Left lung (tissue), 4 donors: ENCODE measurements at regions not wholly inside any gene's neighbourhood (a gene's known extent, or its start where the extent isn't known, plus 50 kb on each side); places are given as distances from the start of the nearest gene placed in this dataset.

Source experiments
- ATAC-seq: fragments of 200-7000 bp; cut with Tn5 transposase; one replicate; pipeline ENCODE4 v1.9.1; 2020; ENCODE audit warnings: moderate library complexity
- DNase-seq, 4 donors: peaks; one replicate each; pipeline ENCODE4 v3.0.0-alpha.2; 2013 to 2020
- H3K27ac ChIP-seq, 2 donors: fragments of 200-600 bp; sonication (generic) in 1 of 2; one replicate each; pipeline versions ENCODE4 v1.5.0 to v1.8.0; 2020 to 2021
- H3K27me3 ChIP-seq, 2 donors: fragments of 200-600 bp; sonication (generic) in 1 of 2; one replicate each; pipeline versions ENCODE4 v1.5.0 to v1.8.0; 2020 to 2021
- H3K36me3 ChIP-seq, 2 donors: fragments of 200-600 bp; sonication (generic) in 1 of 2; one replicate each; pipeline versions ENCODE4 v1.5.0 to v1.8.0; 2020 to 2021
- H3K4me1 ChIP-seq, 2 donors: fragments of 200-600 bp; one replicate each; pipeline ENCODE4 v1.8.0; 2021
- H3K4me3 ChIP-seq, 2 donors: fragments of 200-600 bp; sonication (generic) in 1 of 2; one replicate each; pipeline versions ENCODE4 v1.5.0 to v1.8.0; 2020 to 2021; ENCODE audit warnings: mild to moderate bottlenecking in 1 of 2
- H3K9me3 ChIP-seq, 2 donors: fragments of 200-600 bp; sonication (generic) in 1 of 2; one replicate each; pipeline versions ENCODE4 v1.5.0 to v1.8.0; 2020 to 2021
- CTCF ChIP-seq, 2 donors: fragments of 200-600 bp; sonication (generic) in 1 of 2; IDR thresholded peaks; one replicate each; pipeline versions ENCODE4 v1.5.0 to v1.8.0; 2021; ENCODE audit warnings: antibody characterized with exemption in 2 of 2
- intact Hi-C, 2 donors: fragments of 100-400 bp; cut with DNase I; formaldehyde crosslinking; loops; one replicate each; pipeline versions ENCODE4 v1.11.2 to v1.14.2; 2022
- donor health status: DM: no; HTN: yes; CAD: no.
- donor health status: DM: no; HTN: no; CAD: no.

GRCh38 chr6:47371870-47372255, 62.2 kb upstream of the TNFRSF21 start:
- Histone ChIP-seq H3K4me3 (no peak overlapping the region), H3K27me3 (no peaks in the 10 kb centered on the region), H3K27ac (no peak overlapping the region), H3K9me3 (no peaks in the 10 kb centered on the region), H3K36me3 (no peaks in the 10 kb centered on the region), H3K4me1 (no peaks in the 10 kb centered on the region)
- TF ChIP-seq CTCF (IDR thresholded peaks at IDR 0.05), result no peak
- intact Hi-C loops, result no loop called here
- DNase-seq, result no peak
- no peak for ATAC-seq

- H3K9me3 ChIP-seq, result no peaks in the 10 kb centered on the region
- no peaks in the 10 kb centered on the region for H3K27me3 ChIP-seq
- no peaks in the 10 kb centered on the region for H3K36me3 ChIP-seq
- no peaks in the 10 kb centered on the region for H3K4me1 ChIP-seq
- no peak overlapping the region for H3K4me3 ChIP-seq
- no peak for ATAC-seq
- no peak for TF ChIP-seq CTCF (IDR thresholded peaks at IDR 0.05)
- DNase-seq, result no peak
- intact Hi-C loops, result no loop called here
- H3K27ac ChIP-seq, result no peak overlapping the region
These were observed 62.6 kb upstream of the TNFRSF21 start for GRCh38 chr6:47372318-47372717.

GRCh38 chr6:47375426-47375825, 65.7 kb upstream of the TNFRSF21 start:
- H3K4me1 ChIP-seq, result no peaks in the 10 kb centered on the region
- H3K36me3 ChIP-seq, result no peaks in the 10 kb centered on the region
- intact Hi-C loops, result no loop called here
- ATAC-seq, result no peak
- no peaks in the 10 kb centered on the region for H3K27me3 ChIP-seq
- no peak overlapping the region for H3K27ac ChIP-seq
- H3K4me3 ChIP-seq, result no peak overlapping the region
- no peak for DNase-seq
- no peaks in the 10 kb centered on the region for H3K9me3 ChIP-seq
- TF ChIP-seq CTCF (IDR thresholded peaks at IDR 0.05), result no peak

GRCh38 chr6:47376930-47377329, 67.2 kb upstream of the TNFRSF21 start:
- Histone ChIP-seq H3K4me1 (no peaks in the 10 kb centered on the region), H3K27ac (no peak overlapping the region), H3K36me3 (no peaks in the 10 kb centered on the region), H3K9me3 (no peaks in the 10 kb centered on the region), H3K27me3 (no peaks in the 10 kb centered on the region), H3K4me3 (no peak overlapping the region)
- ATAC-seq (no peak), DNase-seq (no peak)
- no peak for TF ChIP-seq CTCF (IDR thresholded peaks at IDR 0.05)
- intact Hi-C loops, result no loop called here

- H3K27me3 ChIP-seq, result no peaks in the 10 kb centered on the region
- no peaks in the 10 kb centered on the region for H3K36me3 ChIP-seq
- no peak for ATAC-seq
- H3K27ac ChIP-seq, result no peak overlapping the region
- H3K9me3 ChIP-seq, result no peaks in the 10 kb centered on the region
- DNase-seq, result no peak
- TF ChIP-seq CTCF (IDR thresholded peaks at IDR 0.05), result no peak
- no peaks in the 10 kb centered on the region for H3K4me1 ChIP-seq
- intact Hi-C loops, result no loop called here
- no peak overlapping the region for H3K4me3 ChIP-seq
These were observed 68.3 kb upstream of the TNFRSF21 start for GRCh38 chr6:47377971-47378370.
